ENCODE measurements at regions not wholly inside any gene's neighbourhood (a gene's known extent, or its start where the extent isn't known, plus 50 kb on each side); places are given as distances from the start of the nearest gene placed in this dataset.

DNA sequence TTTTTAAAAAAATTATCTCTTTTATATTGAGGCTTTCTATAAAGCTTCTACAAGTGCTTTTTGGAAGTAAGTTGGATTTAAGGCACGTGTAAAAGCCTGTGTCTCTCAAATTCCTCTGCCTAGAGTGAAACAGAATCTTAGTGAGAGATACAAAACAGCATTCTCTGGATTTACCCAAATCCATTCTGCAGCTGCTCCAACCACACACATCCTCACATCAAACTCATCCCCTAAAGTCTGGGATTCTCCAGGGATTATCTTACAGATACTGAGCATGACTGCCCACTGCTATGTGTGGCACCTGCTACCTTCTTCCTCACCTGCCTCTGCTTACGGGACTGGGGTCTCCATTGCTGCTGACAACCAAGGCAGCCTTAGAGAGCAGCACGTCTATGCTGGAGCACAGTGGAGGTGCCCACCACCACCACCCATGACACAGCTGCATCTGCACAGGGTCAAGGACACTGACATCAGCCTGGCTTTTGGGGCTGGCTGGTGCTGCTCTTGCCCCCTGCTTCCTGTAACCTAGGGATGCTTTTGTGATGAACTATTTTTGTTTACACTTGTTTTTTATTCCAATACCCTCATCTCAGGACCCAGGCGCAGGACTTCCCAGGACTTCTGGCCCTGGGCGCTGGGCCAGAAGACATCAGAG lies 139.2 kb upstream of the NAMPT start:
- Histone ChIP-seq H3K27me3 (ENCODE audit: insufficient read depth in 3 of 3, low read length in 2 of 3) (no peaks in the 10 kb centered on the region), H3K9me3 (no peaks in the 10 kb centered on the region), H3K4me1 (peaks cover 34% of the 10 kb centered on the region), H3K27ac (peak overlapping the region; percentile 89), H3K4me3 (no peak overlapping the region), H3K36me3 (ENCODE audit: insufficient read depth in 1 of 2, low read depth in 1 of 2) (no peaks in the 10 kb centered on the region)
- no peak for DNase-seq
- intact Hi-C loops (cut with DNase I), result loop anchor here in 1 of 2 donors (10.0 kb wide), 1 partner anchor 139 kb away; the partner anchor contains the start of gene NAMPT
- TF ChIP-seq, protein P1, sequence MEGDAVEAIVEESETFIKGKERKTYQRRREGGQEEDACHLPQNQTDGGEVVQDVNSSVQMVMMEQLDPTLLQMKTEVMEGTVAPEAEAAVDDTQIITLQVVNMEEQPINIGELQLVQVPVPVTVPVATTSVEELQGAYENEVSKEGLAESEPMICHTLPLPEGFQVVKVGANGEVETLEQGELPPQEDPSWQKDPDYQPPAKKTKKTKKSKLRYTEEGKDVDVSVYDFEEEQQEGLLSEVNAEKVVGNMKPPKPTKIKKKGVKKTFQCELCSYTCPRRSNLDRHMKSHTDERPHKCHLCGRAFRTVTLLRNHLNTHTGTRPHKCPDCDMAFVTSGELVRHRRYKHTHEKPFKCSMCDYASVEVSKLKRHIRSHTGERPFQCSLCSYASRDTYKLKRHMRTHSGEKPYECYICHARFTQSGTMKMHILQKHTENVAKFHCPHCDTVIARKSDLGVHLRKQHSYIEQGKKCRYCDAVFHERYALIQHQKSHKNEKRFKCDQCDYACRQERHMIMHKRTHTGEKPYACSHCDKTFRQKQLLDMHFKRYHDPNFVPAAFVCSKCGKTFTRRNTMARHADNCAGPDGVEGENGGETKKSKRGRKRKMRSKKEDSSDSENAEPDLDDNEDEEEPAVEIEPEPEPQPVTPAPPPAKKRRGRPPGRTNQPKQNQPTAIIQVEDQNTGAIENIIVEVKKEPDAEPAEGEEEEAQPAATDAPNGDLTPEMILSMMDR (IDR thresholded peaks at IDR 0.05), result no peak
- ATAC-seq, result no peak
- 64 to 67% (median 65%) methylated on average over 5 of the region's 5 CpGs for WGBS, 3 donors

DNA sequence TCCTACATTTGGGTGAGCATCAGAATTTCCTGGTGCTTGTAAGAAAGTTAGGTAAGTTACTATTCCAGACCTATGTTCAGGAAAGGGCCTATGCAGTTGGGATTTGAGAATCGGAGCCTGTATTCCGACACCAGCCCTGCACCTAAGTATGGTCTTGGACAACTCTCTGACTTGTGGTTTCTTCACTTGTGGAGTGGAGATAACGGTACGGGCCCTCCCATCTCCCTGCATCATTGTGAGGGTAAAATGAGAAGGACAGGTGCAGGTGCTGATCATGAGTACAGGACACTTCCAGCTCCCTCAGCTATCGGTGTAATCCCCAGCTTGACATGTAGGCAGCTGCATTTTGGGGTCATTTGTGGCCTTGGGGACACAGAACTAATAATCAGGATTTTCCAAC lies 138.3 kb upstream of the NAMPT start:
- Histone ChIP-seq H3K27me3 (ENCODE audit: insufficient read depth in 3 of 3, low read length in 2 of 3) (no peaks in the 10 kb centered on the region), H3K27ac (peak overlapping the region; percentile 46), H3K36me3 (ENCODE audit: insufficient read depth in 1 of 2, low read depth in 1 of 2) (no peaks in the 10 kb centered on the region), H3K9me3 (no peaks in the 10 kb centered on the region), H3K4me1 (peaks cover 34% of the 10 kb centered on the region), H3K4me3 (no peak overlapping the region)
- intact Hi-C loops (cut with DNase I), result loop anchor here in 1 of 2 donors (10.0 kb wide), 1 partner anchor 138 kb away; the partner anchor contains the start of gene NAMPT
- no peak for DNase-seq
- TF ChIP-seq, protein P1 (IDR thresholded peaks at IDR 0.05), result no peak
- WGBS, 3 donors, result 35 to 63% (median 45%) methylated on average over 5 of the region's 5 CpGs
- ATAC-seq, result peak in 2 of 4 donors; percentile 20 to 46

DNA sequence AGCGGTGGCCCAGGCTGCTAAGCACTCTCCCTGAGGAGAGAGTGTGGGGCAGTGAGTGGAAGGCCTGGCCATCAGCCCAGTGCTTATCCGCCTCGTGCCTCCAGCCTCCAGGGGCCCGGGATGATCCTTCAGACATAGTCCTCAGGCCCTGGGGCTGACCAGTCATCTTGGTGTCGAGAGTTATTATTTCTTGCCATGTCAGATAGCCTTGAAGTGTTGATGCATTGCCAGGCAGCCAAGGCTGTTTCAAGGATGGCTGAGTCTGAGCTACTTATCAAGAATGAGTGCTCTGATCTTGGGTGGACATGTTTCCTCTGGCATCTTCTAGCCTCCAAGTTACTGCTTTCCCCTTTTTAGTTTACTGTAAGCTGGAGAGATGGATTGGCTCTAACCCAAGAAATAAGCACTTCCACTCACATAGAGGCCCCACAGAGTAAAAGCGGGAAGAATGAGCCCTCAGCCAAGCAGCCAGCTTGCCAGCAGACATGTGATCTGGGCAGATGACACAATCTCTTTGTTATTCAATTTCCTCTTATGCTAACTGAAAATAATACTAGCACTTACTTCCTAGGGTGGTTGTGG lies 136.5 kb upstream of the NAMPT start:
- DNase-seq (peak; percentile 72 to 84), ATAC-seq (peak; percentile 25 to 38 (median 30))
- Histone ChIP-seq H3K36me3 (ENCODE audit: insufficient read depth in 1 of 2, low read depth in 1 of 2) (no peaks in the 10 kb centered on the region), H3K9me3 (peaks cover 6% of the 10 kb centered on the region), H3K27me3 (ENCODE audit: insufficient read depth in 3 of 3, low read length in 2 of 3) (no peaks in the 10 kb centered on the region), H3K4me1 (peaks cover 34% of the 10 kb centered on the region), H3K27ac (peak overlapping the region; percentile 65), H3K4me3 (no peak overlapping the region)
- TF ChIP-seq, protein P1 (IDR thresholded peaks at IDR 0.05), result no peak
- intact Hi-C loops (cut with DNase I), result loop anchor here (1.0 to 10.0 kb wide), 2 partner anchors 12 to 136 kb away; partner anchors contain the start of gene NAMPT (in 1 of the 2)
- 27 to 58% (median 28%) methylated on average over 6 of the region's 6 CpGs for WGBS, 3 donors

DNA sequence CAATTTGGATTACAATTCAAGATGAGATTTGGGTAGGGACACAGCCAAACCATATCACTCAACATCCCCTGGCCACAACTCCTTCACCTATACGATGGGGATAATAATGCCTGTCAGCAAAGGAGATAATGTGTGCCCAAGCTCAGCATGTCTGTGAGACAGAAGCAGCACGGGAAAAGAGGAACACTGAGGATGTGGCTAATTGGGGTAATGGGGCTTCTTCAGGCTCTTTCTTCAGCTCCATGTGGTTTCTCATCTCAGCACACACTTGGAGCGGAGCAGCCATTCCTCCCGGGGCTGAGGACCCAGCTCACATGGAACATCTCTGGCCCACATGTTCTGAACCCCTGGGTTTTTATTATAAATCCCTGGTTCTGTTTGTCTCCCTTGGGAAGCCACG lies 136.0 kb upstream of the NAMPT start:
- Histone ChIP-seq H3K27ac (peak overlapping the region; percentile 65), H3K4me3 (no peak overlapping the region), H3K36me3 (ENCODE audit: insufficient read depth in 1 of 2, low read depth in 1 of 2) (no peaks in the 10 kb centered on the region), H3K9me3 (peaks cover 9% of the 10 kb centered on the region), H3K4me1 (peaks cover 33% of the 10 kb centered on the region), H3K27me3 (ENCODE audit: insufficient read depth in 3 of 3, low read length in 2 of 3) (no peaks in the 10 kb centered on the region)
- 54 to 58% (median 57%) methylated on average over 5 of the region's 5 CpGs for WGBS, 3 donors
- no peak for ATAC-seq
- intact Hi-C loops (cut with DNase I), result loop anchor here (1.0 to 10.0 kb wide), 2 partner anchors 11 to 136 kb away; partner anchors contain the start of gene NAMPT (in 1 of the 2)
- no peak for DNase-seq
- TF ChIP-seq, protein P1 (IDR thresholded peaks at IDR 0.05), result no peak
